Endothelial cell (in vitro differentiated cells): ENCODE measurements at regions not wholly inside any gene's neighbourhood (a gene's known extent, or its start where the extent isn't known, plus 50 kb on each side); places are given as distances from the start of the nearest gene placed in this dataset.

Experiments
- DNase-seq: peaks from one replicate; pipeline ENCODE4 v3.0.0; 2021; ENCODE audit warnings: low spot score
- H3K27ac Mint-ChIP-seq: one replicate; pipeline ENCODE4 v1.8.0; 2021; ENCODE audit warnings: mixed read lengths, inconsistent platforms; ENCODE audit not compliant: unreplicated experiment
- H3K27me3 Mint-ChIP-seq: one replicate; pipeline ENCODE4 v1.8.0; 2021; ENCODE audit warnings: mild to moderate bottlenecking, moderate library complexity, mixed read lengths, inconsistent platforms; ENCODE audit not compliant: unreplicated experiment
- H3K36me3 Mint-ChIP-seq: one replicate; pipeline ENCODE4 v1.8.0; 2021; ENCODE audit warnings: mild to moderate bottlenecking, low read depth, mixed read lengths, inconsistent platforms; ENCODE audit not compliant: unreplicated experiment
- H3K4me1 Mint-ChIP-seq: one replicate; pipeline ENCODE4 v1.8.0; 2021; ENCODE audit warnings: mild to moderate bottlenecking, mixed read lengths, inconsistent platforms; ENCODE audit not compliant: unreplicated experiment
- H3K4me3 Mint-ChIP-seq: one replicate; pipeline ENCODE4 v1.8.0; 2021; ENCODE audit warnings: mild to moderate bottlenecking, mixed read lengths, inconsistent platforms; ENCODE audit not compliant: unreplicated experiment
- H3K9me3 Mint-ChIP-seq: one replicate; pipeline ENCODE4 v1.8.0; 2021; ENCODE audit warnings: mixed read lengths, inconsistent platforms; ENCODE audit not compliant: unreplicated experiment
- TF ChIP-seq, protein P1 (sequence below): fragments of 200-600 bp; sonication (generic); IDR thresholded peaks from one replicate; pipeline ENCODE4 v1.5.0; 2021; ENCODE audit warnings: antibody characterized with exemption; ENCODE audit not compliant: unreplicated experiment

DNA sequence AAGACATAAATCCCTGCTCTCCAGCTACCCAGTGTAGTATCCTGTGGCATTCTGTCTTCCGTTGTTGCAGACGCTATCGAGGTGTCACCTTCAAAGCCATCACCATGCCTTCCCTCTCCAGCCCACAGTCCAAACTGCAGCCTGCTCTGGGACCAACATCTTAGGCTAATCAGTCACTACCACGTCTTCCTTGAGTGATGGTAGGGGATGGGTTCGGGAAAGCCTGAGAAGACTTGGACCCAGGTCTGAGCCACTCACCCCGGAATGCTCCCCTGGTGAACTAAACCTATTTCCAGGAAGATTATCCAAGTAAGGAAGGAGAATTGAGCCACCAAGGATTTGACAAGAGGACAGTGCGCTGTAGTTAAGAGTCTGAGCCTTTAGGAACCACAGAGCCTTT is 52.9 kb upstream of the IRX1 start:
- Mint-ChIP-seq H3K9me3 (peaks cover 4% of the 10 kb centered on the region), H3K4me3 (no peak overlapping the region), H3K36me3 (no peaks in the 10 kb centered on the region), H3K27me3 (peaks cover 2% of the 10 kb centered on the region), H3K4me1 (no peaks in the 10 kb centered on the region), H3K27ac (no peak overlapping the region)
- TF ChIP-seq, protein P1, sequence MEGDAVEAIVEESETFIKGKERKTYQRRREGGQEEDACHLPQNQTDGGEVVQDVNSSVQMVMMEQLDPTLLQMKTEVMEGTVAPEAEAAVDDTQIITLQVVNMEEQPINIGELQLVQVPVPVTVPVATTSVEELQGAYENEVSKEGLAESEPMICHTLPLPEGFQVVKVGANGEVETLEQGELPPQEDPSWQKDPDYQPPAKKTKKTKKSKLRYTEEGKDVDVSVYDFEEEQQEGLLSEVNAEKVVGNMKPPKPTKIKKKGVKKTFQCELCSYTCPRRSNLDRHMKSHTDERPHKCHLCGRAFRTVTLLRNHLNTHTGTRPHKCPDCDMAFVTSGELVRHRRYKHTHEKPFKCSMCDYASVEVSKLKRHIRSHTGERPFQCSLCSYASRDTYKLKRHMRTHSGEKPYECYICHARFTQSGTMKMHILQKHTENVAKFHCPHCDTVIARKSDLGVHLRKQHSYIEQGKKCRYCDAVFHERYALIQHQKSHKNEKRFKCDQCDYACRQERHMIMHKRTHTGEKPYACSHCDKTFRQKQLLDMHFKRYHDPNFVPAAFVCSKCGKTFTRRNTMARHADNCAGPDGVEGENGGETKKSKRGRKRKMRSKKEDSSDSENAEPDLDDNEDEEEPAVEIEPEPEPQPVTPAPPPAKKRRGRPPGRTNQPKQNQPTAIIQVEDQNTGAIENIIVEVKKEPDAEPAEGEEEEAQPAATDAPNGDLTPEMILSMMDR: no peak
- no peak for DNase-seq

DNA sequence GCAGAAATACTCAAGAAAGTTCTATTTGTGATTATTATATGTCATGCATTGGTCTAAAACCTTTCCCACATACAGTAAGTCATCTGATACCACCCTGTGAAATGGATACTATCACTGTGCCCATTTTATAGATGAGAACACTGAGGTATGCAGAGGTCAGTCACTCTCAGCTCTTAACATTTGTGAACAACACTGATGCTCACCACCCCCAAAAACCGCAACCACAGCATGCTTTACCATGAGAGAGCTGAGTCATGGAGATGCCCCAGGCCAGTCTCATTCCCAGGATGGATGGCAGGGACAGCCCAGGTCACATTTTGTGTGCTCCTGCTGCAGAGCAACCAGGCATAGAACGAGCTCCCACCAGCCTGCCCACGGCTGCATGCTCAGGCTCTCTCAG is 53.5 kb upstream of the IRX1 start:
- no peak for DNase-seq
- Mint-ChIP-seq H3K27ac (no peak overlapping the region), H3K4me3 (no peak overlapping the region), H3K4me1 (no peaks in the 10 kb centered on the region), H3K27me3 (peaks cover 2% of the 10 kb centered on the region), H3K36me3 (no peaks in the 10 kb centered on the region), H3K9me3 (peaks cover 3% of the 10 kb centered on the region)
- TF ChIP-seq, protein P1: no peak

DNA sequence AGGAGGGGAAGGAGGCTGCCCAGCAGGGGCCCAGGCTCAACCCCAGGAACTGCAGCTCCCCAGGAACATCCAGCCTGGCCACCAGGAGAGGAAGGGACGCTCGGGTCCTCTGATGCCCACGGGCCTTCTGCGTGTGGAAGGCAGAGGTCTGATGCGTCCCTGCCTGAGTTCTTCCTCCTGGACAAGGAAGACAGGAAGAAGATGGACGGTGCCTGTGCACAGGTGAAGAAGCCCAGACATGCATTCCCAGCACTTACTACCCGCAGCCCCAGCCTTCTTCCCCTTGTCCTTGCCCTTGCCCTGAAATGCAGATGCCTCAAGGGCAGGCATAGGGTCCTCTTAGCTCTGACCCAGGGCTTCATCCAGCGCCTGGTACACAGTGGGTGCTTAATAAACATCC is 56.7 kb upstream of the IRX1 start:
- H3K4me1 Mint-ChIP-seq: no peaks in the 10 kb centered on the region
- H3K27me3 Mint-ChIP-seq: peaks cover 2% of the 10 kb centered on the region
- DNase-seq: no peak
- H3K4me3 Mint-ChIP-seq: no peak overlapping the region
- no peak overlapping the region for H3K27ac Mint-ChIP-seq
- TF ChIP-seq, protein P1: no peak
- H3K36me3 Mint-ChIP-seq: no peaks in the 10 kb centered on the region
- H3K9me3 Mint-ChIP-seq: peaks cover 3% of the 10 kb centered on the region

DNA sequence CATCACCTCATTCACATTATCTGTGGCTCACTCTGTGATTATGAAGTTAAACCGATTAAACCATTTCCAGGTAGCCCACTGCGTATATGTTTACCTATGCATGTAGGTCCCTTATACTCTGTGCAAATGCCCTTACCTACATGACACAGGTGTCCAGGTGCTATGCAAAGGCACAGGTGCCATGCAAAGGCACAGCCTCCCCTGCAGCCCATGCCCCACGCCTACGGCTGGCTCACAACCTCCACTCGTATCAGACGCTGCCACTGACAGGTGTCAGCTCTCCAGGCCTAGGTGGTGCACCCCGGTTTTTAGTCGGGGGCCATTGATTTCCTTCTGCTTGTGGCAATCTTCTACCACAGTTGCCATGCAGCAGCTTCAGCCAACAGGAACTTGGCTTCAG is 57.7 kb upstream of the IRX1 start:
- H3K36me3 Mint-ChIP-seq: no peaks in the 10 kb centered on the region
- no peak for DNase-seq
- H3K27me3 Mint-ChIP-seq: peaks cover 2% of the 10 kb centered on the region
- H3K4me3 Mint-ChIP-seq: no peak overlapping the region
- no peak overlapping the region for H3K27ac Mint-ChIP-seq
- TF ChIP-seq, protein P1: no peak
- no peaks in the 10 kb centered on the region for H3K4me1 Mint-ChIP-seq
- H3K9me3 Mint-ChIP-seq: peaks cover 8% of the 10 kb centered on the region

DNA sequence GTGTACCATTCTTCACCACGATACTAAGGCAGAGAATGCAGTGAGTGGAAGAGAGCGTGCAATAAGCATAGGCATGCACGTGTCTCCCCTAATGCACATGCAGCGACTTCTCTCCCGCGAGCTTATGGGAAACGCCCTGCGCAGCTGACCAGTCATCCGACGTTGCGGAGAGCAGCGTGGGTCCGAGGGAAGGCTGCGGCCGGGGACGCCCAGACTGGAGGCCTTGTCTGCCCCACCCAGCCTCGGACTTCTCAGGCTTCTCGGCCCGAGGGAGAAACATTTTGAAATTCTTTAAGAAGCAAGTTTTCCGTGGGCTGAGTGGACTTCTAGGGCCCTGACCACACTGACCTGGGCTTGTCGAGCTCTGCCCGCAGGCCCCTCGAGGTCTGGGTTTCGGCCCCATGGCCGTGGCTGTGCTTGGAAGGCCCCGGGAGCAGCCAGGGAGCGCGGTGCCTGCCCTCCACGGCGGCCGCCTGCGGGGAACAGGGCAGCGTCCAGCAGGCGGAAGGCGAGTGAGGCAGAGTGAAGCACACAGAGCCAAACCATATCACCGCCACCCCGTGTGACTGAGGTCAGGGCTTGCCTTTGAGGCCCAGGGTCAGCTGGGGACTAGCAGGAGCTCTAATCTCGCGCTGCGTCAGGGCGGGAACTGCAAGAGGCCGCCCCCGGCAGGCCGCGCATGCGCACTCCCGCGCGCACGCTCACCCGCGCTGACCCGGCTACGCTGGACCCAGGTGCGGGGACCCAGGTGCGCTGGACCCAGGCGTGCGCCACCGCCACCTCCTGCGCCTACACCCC is 60.0 kb upstream of the IRX1 start:
- H3K4me3 Mint-ChIP-seq: no peak overlapping the region

More for the DNA sequence above, 60.0 kb upstream of the IRX1 start:
- Mint-ChIP-seq H3K27me3 (peaks cover 2% of the 10 kb centered on the region), H3K27ac (no peak overlapping the region), H3K9me3 (peaks cover 8% of the 10 kb centered on the region), H3K36me3 (no peaks in the 10 kb centered on the region), H3K4me1 (no peaks in the 10 kb centered on the region)
- no peak for DNase-seq
- TF ChIP-seq, protein P1: no peak
